ENCODE measurements at regions not wholly inside any gene's neighbourhood (a gene's known extent, or its start where the extent isn't known, plus 50 kb on each side); places are given as distances from the start of the nearest gene placed in this dataset.

GRCh38 chr6:154590756-154591155 lies 80.3 kb upstream of the CNKSR3 start:
- no peak overlapping the region for H3K4me3 ChIP-seq (replicated peaks; ENCODE audit: low read depth, low read length)
- no peak for DNase-seq (ENCODE audit: low read depth)
- no peak for TF ChIP-seq CTCF (IDR thresholded peaks at IDR 0.05; ENCODE audit: low read length, missing control alignments)

- no peak for TF ChIP-seq CTCF (IDR thresholded peaks at IDR 0.05; ENCODE audit: low read length, missing control alignments)
- no peak for DNase-seq (ENCODE audit: low read depth)
- no peak overlapping the region for H3K4me3 ChIP-seq (replicated peaks; ENCODE audit: low read depth, low read length)
Observed at GRCh38 chr6:154591234-154591633, 80.7 kb upstream of the CNKSR3 start.

- DNase-seq (ENCODE audit: low read depth): no peak
- H3K4me3 ChIP-seq (replicated peaks; ENCODE audit: low read depth, low read length): no peak overlapping the region
- TF ChIP-seq CTCF (IDR thresholded peaks at IDR 0.05; ENCODE audit: low read length, missing control alignments): no peak
Observed at GRCh38 chr6:154592199-154592860, 81.8 kb upstream of the CNKSR3 start.

GRCh38 chr6:154593122-154593521 lies 82.6 kb upstream of the CNKSR3 start:
- H3K4me3 ChIP-seq (replicated peaks; ENCODE audit: low read depth, low read length): no peak overlapping the region
- no peak for DNase-seq (ENCODE audit: low read depth)
- TF ChIP-seq CTCF (IDR thresholded peaks at IDR 0.05; ENCODE audit: low read length, missing control alignments): no peak

- no peak overlapping the region for H3K4me3 ChIP-seq (replicated peaks; ENCODE audit: low read depth, low read length)
- no peak for TF ChIP-seq CTCF (IDR thresholded peaks at IDR 0.05; ENCODE audit: low read length, missing control alignments)
- DNase-seq (ENCODE audit: low read depth): no peak
Observed at GRCh38 chr6:154594496-154595198, 84.2 kb upstream of the CNKSR3 start.

- DNase-seq (ENCODE audit: low read depth): no peak
- no peak overlapping the region for H3K4me3 ChIP-seq (replicated peaks; ENCODE audit: low read depth, low read length)
- TF ChIP-seq CTCF (IDR thresholded peaks at IDR 0.05; ENCODE audit: low read length, missing control alignments): no peak
Observed at GRCh38 chr6:154595538-154595937, 85.1 kb upstream of the CNKSR3 start.

- no peak overlapping the region for H3K4me3 ChIP-seq (replicated peaks; ENCODE audit: low read depth, low read length)
- DNase-seq (ENCODE audit: low read depth): no peak
- no peak for TF ChIP-seq CTCF (IDR thresholded peaks at IDR 0.05; ENCODE audit: low read length, missing control alignments)
Observed at GRCh38 chr6:154596009-154596408, 85.5 kb upstream of the CNKSR3 start.
